ENCODE measurements at regions not wholly inside any gene's neighbourhood (a gene's known extent, or its start where the extent isn't known, plus 50 kb on each side); places are given as distances from the start of the nearest gene placed in this dataset.
"Not testable (repeated sequence)": the region's sequence is repeated elsewhere in the genome, so short reads cannot be mapped to it uniquely, and the experiment has no call there.

- ATAC-seq = no peak
- H3K36me3 Mint-ChIP-seq = no peaks in the 10 kb centered on the region
Observed at GRCh38 chr12:63508543-63508942, 159.8 kb downstream of the DPY19L2 start.

GRCh38 chr12:63499567-63499966 is 168.7 kb downstream of the DPY19L2 start:
- Mint-ChIP-seq H3K4me1 (no peaks in the 10 kb centered on the region), H3K27ac (no peak overlapping the region), H3K4me3 (no peak overlapping the region), H3K27me3 (no peaks in the 10 kb centered on the region), H3K9me3 (peaks cover 9% of the 10 kb centered on the region), H3K36me3 (no peaks in the 10 kb centered on the region)
- ATAC-seq = no peak

More at GRCh38 chr12:63508543-63508942, 159.8 kb downstream of the DPY19L2 start:
- Mint-ChIP-seq H3K27me3 (no peaks in the 10 kb centered on the region), H3K4me3 (no peak overlapping the region), H3K27ac (no peak overlapping the region), H3K9me3 (peaks cover 9% of the 10 kb centered on the region), H3K4me1 (no peaks in the 10 kb centered on the region)

GRCh38 chr12:63498239-63498638 is 170.1 kb downstream of the DPY19L2 start:
- no peaks in the 10 kb centered on the region for H3K4me1 Mint-ChIP-seq
- no peaks in the 10 kb centered on the region for H3K27me3 Mint-ChIP-seq
- H3K9me3 Mint-ChIP-seq = peaks cover 9% of the 10 kb centered on the region
- H3K36me3 Mint-ChIP-seq = no peaks in the 10 kb centered on the region
- no peak overlapping the region for H3K27ac Mint-ChIP-seq
- H3K4me3 Mint-ChIP-seq = no peak overlapping the region
- no peak for ATAC-seq

GRCh38 chr12:63496654-63497053 is 171.6 kb downstream of the DPY19L2 start:
- no peak for ATAC-seq
- peaks cover 9% of the 10 kb centered on the region for H3K9me3 Mint-ChIP-seq
- H3K4me3 Mint-ChIP-seq = no peak overlapping the region
- no peaks in the 10 kb centered on the region for H3K4me1 Mint-ChIP-seq
- H3K36me3 Mint-ChIP-seq = no peaks in the 10 kb centered on the region
- H3K27ac Mint-ChIP-seq = no peak overlapping the region
- no peaks in the 10 kb centered on the region for H3K27me3 Mint-ChIP-seq

- Mint-ChIP-seq H3K27me3 (no peaks in the 10 kb centered on the region), H3K9me3 (peaks cover 13% of the 10 kb centered on the region), H3K4me1 (no peaks in the 10 kb centered on the region), H3K27ac (no peak overlapping the region), H3K4me3 (no peak overlapping the region), H3K36me3 (no peaks in the 10 kb centered on the region)
- ATAC-seq = no peak
Observed at GRCh38 chr12:63495974-63496373, 172.3 kb downstream of the DPY19L2 start.

GRCh38 chr12:63493357-63493756 is 174.9 kb downstream of the DPY19L2 start:
- not testable (repeated sequence) for H3K27me3 Mint-ChIP-seq, H3K4me1 Mint-ChIP-seq, H3K36me3 Mint-ChIP-seq, H3K27ac Mint-ChIP-seq, ATAC-seq, H3K4me3 Mint-ChIP-seq
- peaks cover 16% of the 10 kb centered on the region for H3K9me3 Mint-ChIP-seq

GRCh38 chr12:63480186-63480585 is 188.1 kb downstream of the DPY19L2 start:
- Mint-ChIP-seq H3K4me1 (no peaks in the 10 kb centered on the region), H3K27ac (no peak overlapping the region), H3K9me3 (peaks cover 7% of the 10 kb centered on the region), H3K4me3 (no peak overlapping the region), H3K27me3 (no peaks in the 10 kb centered on the region), H3K36me3 (no peaks in the 10 kb centered on the region)
- no peak for ATAC-seq

- Mint-ChIP-seq H3K9me3 (peaks cover 13% of the 10 kb centered on the region), H3K4me1 (no peaks in the 10 kb centered on the region)
- ATAC-seq = no peak
Observed at GRCh38 chr12:63470161-63470560, 198.1 kb downstream of the DPY19L2 start.

GRCh38 chr12:63467951-63468350 is 200.3 kb downstream of the DPY19L2 start:
- Mint-ChIP-seq H3K4me1 (no peaks in the 10 kb centered on the region), H3K36me3 (no peaks in the 10 kb centered on the region), H3K9me3 (peaks cover 16% of the 10 kb centered on the region), H3K27ac (no peak overlapping the region), H3K4me3 (no peak overlapping the region), H3K27me3 (no peaks in the 10 kb centered on the region)
- ATAC-seq = no peak

More at GRCh38 chr12:63470161-63470560, 198.1 kb downstream of the DPY19L2 start:
- Mint-ChIP-seq H3K36me3 (no peaks in the 10 kb centered on the region), H3K4me3 (no peak overlapping the region), H3K27me3 (no peaks in the 10 kb centered on the region), H3K27ac (no peak overlapping the region)

- no peaks in the 10 kb centered on the region for H3K36me3 Mint-ChIP-seq
- H3K4me1 Mint-ChIP-seq = no peaks in the 10 kb centered on the region
- no peaks in the 10 kb centered on the region for H3K27me3 Mint-ChIP-seq
- H3K4me3 Mint-ChIP-seq = no peak overlapping the region
- ATAC-seq = no peak
- H3K27ac Mint-ChIP-seq = no peak overlapping the region
- H3K9me3 Mint-ChIP-seq = peaks cover 6% of the 10 kb centered on the region
Observed at GRCh38 chr12:63457857-63458256, 210.4 kb downstream of the DPY19L2 start.

GRCh38 chr12:63457428-63457827 is 210.9 kb downstream of the DPY19L2 start:
- Mint-ChIP-seq H3K36me3 (no peaks in the 10 kb centered on the region), H3K27me3 (no peaks in the 10 kb centered on the region), H3K4me3 (no peak overlapping the region), H3K4me1 (no peaks in the 10 kb centered on the region), H3K27ac (no peak overlapping the region), H3K9me3 (peaks cover 3% of the 10 kb centered on the region)
- no peak for ATAC-seq

- Mint-ChIP-seq H3K4me1 (no peaks in the 10 kb centered on the region), H3K4me3 (no peak overlapping the region), H3K27me3 (no peaks in the 10 kb centered on the region), H3K27ac (no peak overlapping the region), H3K36me3 (no peaks in the 10 kb centered on the region), H3K9me3 (no peaks in the 10 kb centered on the region)
- ATAC-seq = no peak
Observed at GRCh38 chr12:63450816-63451215, 217.5 kb downstream of the DPY19L2 start.

- H3K9me3 Mint-ChIP-seq = no peaks in the 10 kb centered on the region
- no peak for ATAC-seq
- H3K27me3 Mint-ChIP-seq = no peaks in the 10 kb centered on the region
- H3K27ac Mint-ChIP-seq = no peak overlapping the region
- H3K36me3 Mint-ChIP-seq = no peaks in the 10 kb centered on the region
- H3K4me1 Mint-ChIP-seq = no peaks in the 10 kb centered on the region
- no peak overlapping the region for H3K4me3 Mint-ChIP-seq
Observed at GRCh38 chr12:63450334-63450733, 218.0 kb downstream of the DPY19L2 start.

- Mint-ChIP-seq H3K27ac (no peak overlapping the region), H3K36me3 (no peaks in the 10 kb centered on the region), H3K4me1 (no peaks in the 10 kb centered on the region), H3K4me3 (no peak overlapping the region), H3K27me3 (no peaks in the 10 kb centered on the region), H3K9me3 (peaks cover 4% of the 10 kb centered on the region)
- no peak for ATAC-seq
Observed at GRCh38 chr12:63445224-63445880, 222.9 kb downstream of the DPY19L2 start.

- Mint-ChIP-seq H3K4me3 (no peak overlapping the region), H3K27ac (no peak overlapping the region)
- no peak for ATAC-seq
Observed at GRCh38 chr12:63440048-63440447, 228.2 kb downstream of the DPY19L2 start.

GRCh38 chr12:63434384-63434783 is 233.9 kb downstream of the DPY19L2 start:
- H3K36me3 Mint-ChIP-seq, H3K27me3 Mint-ChIP-seq, H3K4me1 Mint-ChIP-seq, ATAC-seq, H3K4me3 Mint-ChIP-seq, H3K27ac Mint-ChIP-seq, H3K9me3 Mint-ChIP-seq: not testable (repeated sequence)

More at GRCh38 chr12:63440048-63440447, 228.2 kb downstream of the DPY19L2 start:
- Mint-ChIP-seq H3K36me3 (no peaks in the 10 kb centered on the region), H3K27me3 (no peaks in the 10 kb centered on the region), H3K9me3 (peaks cover 8% of the 10 kb centered on the region), H3K4me1 (no peaks in the 10 kb centered on the region)

Data from stimulated activated memory B cell treated with anti-CD40 and anti-IgM and Interleukin-4, amounts not matched to agents 10 μg/mL and 1 μg/mL and 100 μg/mL, for 72 hours (primary cell).